Epithelial cell of proximal tubule (primary cell): ENCODE measurements at regions not wholly inside any gene's neighbourhood (a gene's known extent, or its start where the extent isn't known, plus 50 kb on each side); places are given as distances from the start of the nearest gene placed in this dataset.

Experiments
- DNase-seq: peaks from one replicate; pipeline ENCODE4 v3.0.0-alpha.2; 2011; ENCODE audit warnings: low read depth
- H3K4me3 ChIP-seq: 2 replicates; pipeline ENCODE4 v1.5.1; 2011; ENCODE audit warnings: low read depth, mild to moderate bottlenecking, low read length
- TF ChIP-seq, protein P1 (sequence below): conservative IDR thresholded peaks from 2 replicates; pipeline ENCODE4 v1.5.1; 2012; ENCODE audit warnings: low read depth, mild to moderate bottlenecking, low read length

GRCh38 chrX:121245763-121246162 is 198.4 kb downstream of the GLUD2 start:
- TF ChIP-seq, protein P1, sequence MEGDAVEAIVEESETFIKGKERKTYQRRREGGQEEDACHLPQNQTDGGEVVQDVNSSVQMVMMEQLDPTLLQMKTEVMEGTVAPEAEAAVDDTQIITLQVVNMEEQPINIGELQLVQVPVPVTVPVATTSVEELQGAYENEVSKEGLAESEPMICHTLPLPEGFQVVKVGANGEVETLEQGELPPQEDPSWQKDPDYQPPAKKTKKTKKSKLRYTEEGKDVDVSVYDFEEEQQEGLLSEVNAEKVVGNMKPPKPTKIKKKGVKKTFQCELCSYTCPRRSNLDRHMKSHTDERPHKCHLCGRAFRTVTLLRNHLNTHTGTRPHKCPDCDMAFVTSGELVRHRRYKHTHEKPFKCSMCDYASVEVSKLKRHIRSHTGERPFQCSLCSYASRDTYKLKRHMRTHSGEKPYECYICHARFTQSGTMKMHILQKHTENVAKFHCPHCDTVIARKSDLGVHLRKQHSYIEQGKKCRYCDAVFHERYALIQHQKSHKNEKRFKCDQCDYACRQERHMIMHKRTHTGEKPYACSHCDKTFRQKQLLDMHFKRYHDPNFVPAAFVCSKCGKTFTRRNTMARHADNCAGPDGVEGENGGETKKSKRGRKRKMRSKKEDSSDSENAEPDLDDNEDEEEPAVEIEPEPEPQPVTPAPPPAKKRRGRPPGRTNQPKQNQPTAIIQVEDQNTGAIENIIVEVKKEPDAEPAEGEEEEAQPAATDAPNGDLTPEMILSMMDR: no peak
- DNase-seq: no peak
- no peak overlapping the region for H3K4me3 ChIP-seq

DNA sequence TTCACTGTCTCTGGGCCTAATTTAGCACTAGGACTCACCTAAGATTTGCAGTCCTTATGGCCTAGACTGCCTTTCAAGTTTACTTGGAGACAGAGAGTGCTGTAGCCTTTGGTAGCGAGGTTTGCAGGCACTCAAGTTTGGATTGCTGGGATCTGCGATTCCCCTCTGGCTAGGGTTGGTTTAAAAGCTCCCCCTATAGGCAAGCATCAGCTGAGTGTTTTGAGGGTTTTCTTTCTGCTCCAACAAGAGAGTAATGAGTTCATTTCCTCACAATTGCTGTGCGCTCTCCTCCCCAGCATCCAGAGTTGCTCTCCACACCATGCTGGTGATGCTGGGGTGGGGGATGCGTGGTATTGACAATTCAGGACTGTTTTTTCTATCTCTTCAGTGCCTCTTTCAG is 206.9 kb downstream of the GLUD2 start:
- no peak for DNase-seq
- TF ChIP-seq, protein P1: peak; percentile 45
- no peak overlapping the region for H3K4me3 ChIP-seq

GRCh38 chrX:121256647-121257046 is 209.2 kb downstream of the GLUD2 start:
- DNase-seq: no peak
- no peak overlapping the region for H3K4me3 ChIP-seq
- TF ChIP-seq, protein P1: no peak

DNA sequence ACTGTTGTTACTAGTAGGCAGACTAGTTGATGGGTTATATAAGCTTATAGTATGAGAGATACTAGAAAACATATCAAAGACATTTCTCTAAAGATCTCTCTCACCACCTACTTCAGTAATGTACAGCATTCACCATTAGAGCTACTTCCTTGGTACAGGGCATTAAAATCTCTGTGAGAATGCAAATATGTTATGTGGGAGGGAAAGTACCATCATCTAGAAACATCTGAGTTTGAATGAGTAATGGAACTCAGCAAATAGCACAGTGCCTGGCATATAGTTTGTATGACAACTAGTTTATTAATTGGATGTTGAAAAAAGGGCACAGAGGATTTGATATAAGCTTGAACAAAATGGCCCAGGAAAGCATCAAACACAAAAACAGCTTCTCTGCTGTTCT is 211.1 kb downstream of the GLUD2 start:
- TF ChIP-seq, protein P1: no peak
- H3K4me3 ChIP-seq: no peak overlapping the region
- no peak for DNase-seq

- H3K4me3 ChIP-seq: no peak overlapping the region
- no peak for DNase-seq
- TF ChIP-seq, protein P1: no peak
Observed at GRCh38 chrX:121259170-121259569, 211.8 kb downstream of the GLUD2 start.

GRCh38 chrX:121260596-121261240 is 213.3 kb downstream of the GLUD2 start:
- H3K4me3 ChIP-seq: no peak overlapping the region
- DNase-seq: no peak
- TF ChIP-seq, protein P1: no peak

- no peak overlapping the region for H3K4me3 ChIP-seq
- DNase-seq: no peak
- TF ChIP-seq, protein P1: no peak
Observed at GRCh38 chrX:121283921-121284320, 236.5 kb downstream of the GLUD2 start.
